H1 (cell line): ENCODE measurements at regions not wholly inside any gene's neighbourhood (a gene's known extent, or its start where the extent isn't known, plus 50 kb on each side); places are given as distances from the start of the nearest gene placed in this dataset.

Experiments used
- CTCF ChIA-PET: fragments of 300-600 bp; sonication (Branson Sonifier 250); formaldehyde crosslinking; loops from one replicate; lab custom pipeline; 2021; ENCODE audit not compliant: partially characterized antibody; lab: Charles Lee
- POLR2A ChIA-PET: fragments of 300-600 bp; sonication (Branson Sonifier 250); formaldehyde crosslinking; loops from one replicate; lab custom pipeline; 2021; ENCODE audit warnings: inconsistent platforms; ENCODE audit not compliant: partially characterized antibody; lab: Charles Lee
- DNase-seq, 2 experiments: peaks; one replicate each; pipeline versions ENCODE4 v3.0.0 to v3.0.0-alpha.2; 2010 to 2022; ENCODE audit warnings: low spot score in 2 of 2, low read depth in 1 of 2, mixed read lengths in 1 of 2
- FAIRE-seq: peaks from 2 replicates; lab custom pipeline; 2011; peaks lifted over from hg19 to GRCh38; lab: Jason Lieb, UNC
- H2AFZ ChIP-seq: 2 replicates; pipeline ENCODE4 v1.8.1; 2012; ENCODE audit warnings: low read length, inconsistent platforms
- H2AK5ac ChIP-seq: 2 replicates; pipeline ENCODE4 v1.6.1; 2013; ENCODE audit warnings: low read depth, low read length
- H2BK120ac ChIP-seq: replicated peaks from 2 replicates; pipeline ENCODE3; 2013; ENCODE audit warnings: low read depth, low read length, inconsistent platforms
- H2BK12ac ChIP-seq: 2 replicates; pipeline ENCODE4 v1.6.1; 2013; ENCODE audit warnings: low read depth, low read length
- H2BK15ac ChIP-seq: 2 replicates; pipeline ENCODE4 v1.6.1; 2013; ENCODE audit warnings: low read length
- H2BK20ac ChIP-seq: 2 replicates; pipeline ENCODE4 v1.6.1; 2013; ENCODE audit warnings: low read length
- H2BK5ac ChIP-seq: 2 replicates; pipeline ENCODE4 v1.6.1; 2013; ENCODE audit warnings: low read depth, low read length
- H3K14ac ChIP-seq: 2 replicates; pipeline ENCODE4 v1.6.1; 2013; ENCODE audit warnings: inconsistent platforms; ENCODE audit not compliant: insufficient read length
- H3K18ac ChIP-seq: 2 replicates; pipeline ENCODE4 v1.6.1; 2013; ENCODE audit warnings: low read length; ENCODE audit errors: extremely low read depth
- H3K23ac ChIP-seq: 2 replicates; pipeline ENCODE4 v1.6.1; 2013; ENCODE audit warnings: inconsistent platforms; ENCODE audit not compliant: insufficient read length
- H3K23me2 ChIP-seq: 2 replicates; pipeline ENCODE4 v1.6.1; 2013; ENCODE audit warnings: low read depth, low read length
- H3K27ac ChIP-seq: 2 replicates; pipeline ENCODE4 v1.6.1; 2011; ENCODE audit warnings: low read depth, low read length, inconsistent platforms
- H3K27me3 ChIP-seq, 4 experiments: replicated peaks in 1 of 4; 1 replicate in 1 of 4; 2 replicates in 3 of 4; pipeline versions ENCODE4 v1.6.1 to v1.8.1; 2011 to 2013; ENCODE audit warnings: low read length in 3 of 4, mild to moderate bottlenecking in 3 of 4, inconsistent platforms in 2 of 4, mixed read lengths in 2 of 4, moderate library complexity in 1 of 4; ENCODE audit not compliant: control insufficient read depth in 3 of 4, insufficient read depth in 3 of 4; ENCODE audit errors: extremely low read depth in 1 of 4
- H3K36me3 ChIP-seq, 4 experiments: 2 replicates each; pipeline versions ENCODE4 v1.6.1 to v1.8.1; 2011 to 2013; ENCODE audit warnings: mild to moderate bottlenecking in 4 of 4, low read length in 3 of 4, moderate library complexity in 2 of 4, control low read depth in 1 of 4, inconsistent platforms in 1 of 4; ENCODE audit not compliant: insufficient read depth in 4 of 4, control insufficient read depth in 2 of 4
- H3K4ac ChIP-seq: replicated peaks from 2 replicates; pipeline ENCODE3; 2013; ENCODE audit warnings: low read length, low read depth, mixed read lengths, inconsistent platforms; ENCODE audit not compliant: insufficient read length
- H3K4me1 ChIP-seq, 4 experiments: replicated peaks in 1 of 4; 1 replicate in 1 of 4; 2 replicates in 3 of 4; pipeline versions ENCODE4 v1.6.1 to v1.8.1; 2011 to 2013; ENCODE audit warnings: low read length in 3 of 4, inconsistent platforms in 2 of 4, mixed read lengths in 1 of 4; ENCODE audit not compliant: insufficient read depth in 4 of 4, control insufficient read depth in 3 of 4
- H3K4me2 ChIP-seq, 2 experiments: 2 replicates each; pipeline versions ENCODE4 v1.6.1 to v1.8.1; 2011 to 2013; ENCODE audit warnings: low read depth in 2 of 2, low read length in 2 of 2, control low read depth in 1 of 2, inconsistent platforms in 1 of 2, mild to moderate bottlenecking in 1 of 2; ENCODE audit not compliant: insufficient read depth in 1 of 2
- H3K4me3 ChIP-seq, 4 experiments: fragments of 200-600, 300-600 bp in 1 of 4; sonication (generic), shearing (Covaris generic), sonication (Bioruptor Twin) in 1 of 4; 2 replicates each; pipeline versions ENCODE4 v1.5.1 to v1.8.1; 2011 to 2016; ENCODE audit warnings: low read length in 4 of 4, low read depth in 3 of 4, control low read depth in 2 of 4, inconsistent platforms in 2 of 4, mild to moderate bottlenecking in 2 of 4, mixed read lengths in 1 of 4, moderate library complexity in 1 of 4; ENCODE audit not compliant: insufficient read depth in 2 of 4; ENCODE audit errors: extremely low read depth in 1 of 4
- H3K56ac ChIP-seq: replicated peaks from 2 replicates; pipeline ENCODE3; 2013; ENCODE audit warnings: low read depth, mild to moderate bottlenecking, mixed read lengths, low read length, inconsistent platforms; ENCODE audit not compliant: insufficient read length
- H3K79me1 ChIP-seq: 2 replicates; pipeline ENCODE4 v1.6.1; 2013; ENCODE audit warnings: low read depth, low read length, control low read depth
- H3K79me2 ChIP-seq, 2 experiments: 2 replicates each; pipeline versions ENCODE4 v1.6.1 to v1.8.1; 2012 to 2013; ENCODE audit warnings: low read length in 2 of 2, mild to moderate bottlenecking in 2 of 2, inconsistent platforms in 1 of 2; ENCODE audit not compliant: insufficient read depth in 2 of 2, control insufficient read depth in 1 of 2
- H3K9ac ChIP-seq, 4 experiments: replicated peaks in 1 of 4; 1 replicate in 1 of 4; 2 replicates in 3 of 4; pipeline versions ENCODE4 v1.6.1 to v1.8.1; 2011 to 2013; ENCODE audit warnings: low read depth in 3 of 4, low read length in 3 of 4, control low read depth in 2 of 4, mild to moderate bottlenecking in 2 of 4, moderate library complexity in 2 of 4, inconsistent platforms in 1 of 4; ENCODE audit errors: extremely low read depth in 1 of 4
- H3K9me3 ChIP-seq, 2 experiments: 2 replicates each; pipeline versions ENCODE4 v1.6.1 to v1.8.1; 2012 to 2013; ENCODE audit warnings: mild to moderate bottlenecking in 2 of 2, moderate library complexity in 2 of 2, control low read depth in 1 of 2, inconsistent platforms in 1 of 2, low read depth in 1 of 2, low read length in 1 of 2, mixed read lengths in 1 of 2; ENCODE audit not compliant: insufficient read depth in 2 of 2
- H4K20me1 ChIP-seq, 2 experiments: replicated peaks in 1 of 2; 2 replicates each; pipeline versions ENCODE3 to v1.8.1; 2011 to 2013; ENCODE audit warnings: inconsistent platforms in 2 of 2, low read length in 2 of 2, mild to moderate bottlenecking in 1 of 2; ENCODE audit not compliant: insufficient read depth in 2 of 2, control insufficient read depth in 1 of 2
- H4K5ac ChIP-seq: 2 replicates; pipeline ENCODE4 v1.6.1; 2013; ENCODE audit warnings: low read length, low read depth, mixed read lengths, inconsistent platforms; ENCODE audit not compliant: insufficient read length
- H4K8ac ChIP-seq: 2 replicates; pipeline ENCODE4 v1.8.0; 2013; ENCODE audit warnings: mild to moderate bottlenecking, moderate library complexity, low read length, inconsistent platforms; ENCODE audit not compliant: insufficient read depth; ENCODE audit errors: extremely low read depth
- H4K91ac ChIP-seq: replicated peaks from 2 replicates; pipeline ENCODE3; 2013; ENCODE audit warnings: low read length, mixed read lengths, inconsistent platforms; ENCODE audit not compliant: insufficient read length
- CBX8 ChIP-seq: fragments of 300-800, 300-1000 bp; sonication (generic); IDR thresholded peaks from 2 replicates; pipeline ENCODE4 v1.7.1; 2016; ENCODE audit warnings: low read depth, low read length, borderline replicate concordance
- CREB1 ChIP-seq: IDR thresholded peaks from 2 replicates; pipeline ENCODE4 v1.6.1; 2012; ENCODE audit warnings: inconsistent platforms
- JUND ChIP-seq: IDR thresholded peaks from 2 replicates; pipeline ENCODE4 v1.6.1; 2011; ENCODE audit warnings: mild to moderate bottlenecking, improper control_type of control experiment, low read length
- TBP ChIP-seq: IDR thresholded peaks from 2 replicates; pipeline ENCODE4 v1.6.1; 2011; ENCODE audit warnings: low read depth, low read length, improper control_type of control experiment
- TEAD4 ChIP-seq: IDR thresholded peaks from 2 replicates; pipeline ENCODE4 v1.6.1; 2012; ENCODE audit warnings: low read depth, low read length, inconsistent platforms, mixed read lengths
- ZNF274 ChIP-seq: IDR thresholded peaks from 2 replicates; pipeline ENCODE4 v1.7.0; 2012; ENCODE audit warnings: low read length, borderline replicate concordance; ENCODE audit errors: extremely low read depth
- WGBS, 2 experiments: shearing (Covaris generic) in 1 of 2; methylation state at CpG; one replicate each; pipeline versions ENCODE4 v1.1.6 to v1.1.7; 2013 to 2015; ENCODE audit warnings: low lambda C conversion rate in 2 of 2, mixed read lengths in 2 of 2, inconsistent platforms in 1 of 2, low coverage in 1 of 2, missing lambda C conversion rate in 1 of 2; ENCODE audit not compliant: insufficient replicate concordance in 2 of 2, insufficient coverage in 1 of 2, insufficient read length in 1 of 2; ENCODE audit errors: extremely low coverage in 1 of 2, missing lambda C conversion rate in 1 of 2; 5-methylcytosine and 5-hydroxymethylcytosine counted together
- TF ChIP-seq, protein P1 (sequence below): IDR thresholded peaks from 2 replicates; pipeline ENCODE4 v1.6.1; 2012; ENCODE audit warnings: low read length, inconsistent platforms
- TF ChIP-seq, protein P2 (sequence below): IDR thresholded peaks from 2 replicates; pipeline ENCODE4 v1.6.1; 2011; ENCODE audit warnings: low read depth, mild to moderate bottlenecking, low read length; ENCODE audit not compliant: insufficient read depth

DNA sequence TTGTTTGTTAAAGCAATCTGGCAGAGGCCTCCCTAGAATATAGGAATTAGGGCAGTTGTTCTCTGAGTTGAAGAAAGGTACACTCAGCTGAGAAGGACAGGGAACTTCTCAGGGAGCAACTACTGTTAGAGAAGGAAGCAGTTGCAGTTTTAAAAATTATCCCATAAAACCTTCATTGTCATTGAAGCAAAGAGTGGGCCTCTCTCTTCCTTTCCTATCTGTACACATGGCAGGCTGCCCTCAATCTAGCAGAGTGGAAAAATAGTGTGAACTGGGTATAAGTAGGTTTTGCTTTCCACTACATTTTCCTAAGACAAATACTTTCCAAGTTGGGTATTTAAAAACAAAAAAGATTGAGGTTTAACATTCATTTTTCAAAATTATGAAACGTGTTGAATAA, 236.7 kb upstream of the KLF14 start:
- no peak overlapping the region for H3K27ac ChIP-seq
- ChIA-PET CTCF (interaction anchor here (1.3 to 2.6 kb wide), 6 partner anchors 10 to 74 kb away, joined by 4 to 20 read pairs (median 6); no protein-coding TSS in a partner anchor), POLR2A (interaction anchor here (1.1 kb wide), 1 partner anchor 53 kb away, joined by 3 read pairs; no protein-coding TSS in a partner anchor)
- H3K14ac ChIP-seq = no peak overlapping the region
- H2BK20ac ChIP-seq = no peak overlapping the region
- H3K36me3 ChIP-seq = peaks cover 0 to 4% (median 0%) of the 10 kb centered on the region in 4 experiments; a peak in 1 of 8 replicates
- H3K18ac ChIP-seq = no peak overlapping the region
- no peak overlapping the region for H3K23ac ChIP-seq
- H3K4ac ChIP-seq = no peak overlapping the region
- H3K23me2 ChIP-seq = 0 out of 2 replicates have a peak, but pooled peaks cover 3% of the 10 kb centered on the region
- H2BK5ac ChIP-seq = no peak overlapping the region
- no peak overlapping the region for H3K4me3 ChIP-seq
- H3K9ac ChIP-seq = no peak overlapping the region
- no peak overlapping the region for H4K91ac ChIP-seq
- H3K79me1 ChIP-seq = no peaks in the 10 kb centered on the region
- no peak for DNase-seq
- H2AK5ac ChIP-seq = no peak overlapping the region
- no peaks in the 10 kb centered on the region for H4K20me1 ChIP-seq
- no peak overlapping the region for H4K8ac ChIP-seq
- H4K5ac ChIP-seq = no peak overlapping the region
- FAIRE-seq = no peak
- no peaks in the 10 kb centered on the region for H3K4me1 ChIP-seq
- H3K9me3 ChIP-seq = peaks cover 0 to 4% of the 10 kb centered on the region in 2 experiments; a peak in 1 of 4 replicates
- 72% methylated on average over 1 of the region's 1 CpG; no CpG with 5 or more reads in 1 of the 2 experiments for WGBS, 2 experiments
- TF ChIP-seq CREB1 (no peak), ZNF274 (no peak), JUND (no peak), CBX8 (no peak), TEAD4 (no peak), TBP (no peak)
- TF ChIP-seq, protein P1, sequence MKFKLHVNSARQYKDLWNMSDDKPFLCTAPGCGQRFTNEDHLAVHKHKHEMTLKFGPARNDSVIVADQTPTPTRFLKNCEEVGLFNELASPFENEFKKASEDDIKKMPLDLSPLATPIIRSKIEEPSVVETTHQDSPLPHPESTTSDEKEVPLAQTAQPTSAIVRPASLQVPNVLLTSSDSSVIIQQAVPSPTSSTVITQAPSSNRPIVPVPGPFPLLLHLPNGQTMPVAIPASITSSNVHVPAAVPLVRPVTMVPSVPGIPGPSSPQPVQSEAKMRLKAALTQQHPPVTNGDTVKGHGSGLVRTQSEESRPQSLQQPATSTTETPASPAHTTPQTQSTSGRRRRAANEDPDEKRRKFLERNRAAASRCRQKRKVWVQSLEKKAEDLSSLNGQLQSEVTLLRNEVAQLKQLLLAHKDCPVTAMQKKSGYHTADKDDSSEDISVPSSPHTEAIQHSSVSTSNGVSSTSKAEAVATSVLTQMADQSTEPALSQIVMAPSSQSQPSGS = no peak
- TF ChIP-seq, protein P2, sequence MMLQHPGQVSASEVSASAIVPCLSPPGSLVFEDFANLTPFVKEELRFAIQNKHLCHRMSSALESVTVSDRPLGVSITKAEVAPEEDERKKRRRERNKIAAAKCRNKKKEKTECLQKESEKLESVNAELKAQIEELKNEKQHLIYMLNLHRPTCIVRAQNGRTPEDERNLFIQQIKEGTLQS = no peak
- no peak overlapping the region for H3K56ac ChIP-seq
- no peak overlapping the region for H2BK12ac ChIP-seq
- H3K79me2 ChIP-seq = no peaks in the 10 kb centered on the region
- H2BK120ac ChIP-seq = no peak overlapping the region
- no peaks in the 10 kb centered on the region for H3K27me3 ChIP-seq
- H2AFZ ChIP-seq = no peak overlapping the region
- no peak overlapping the region for H3K4me2 ChIP-seq
- H2BK15ac ChIP-seq = no peak overlapping the region
